ENCODE measurements at regions not wholly inside any gene's neighbourhood (a gene's known extent, or its start where the extent isn't known, plus 50 kb on each side); places are given as distances from the start of the nearest gene placed in this dataset.
A peak's percentile ranks its signal among the peaks of the same experiment; 100 is the strongest.

DNA sequence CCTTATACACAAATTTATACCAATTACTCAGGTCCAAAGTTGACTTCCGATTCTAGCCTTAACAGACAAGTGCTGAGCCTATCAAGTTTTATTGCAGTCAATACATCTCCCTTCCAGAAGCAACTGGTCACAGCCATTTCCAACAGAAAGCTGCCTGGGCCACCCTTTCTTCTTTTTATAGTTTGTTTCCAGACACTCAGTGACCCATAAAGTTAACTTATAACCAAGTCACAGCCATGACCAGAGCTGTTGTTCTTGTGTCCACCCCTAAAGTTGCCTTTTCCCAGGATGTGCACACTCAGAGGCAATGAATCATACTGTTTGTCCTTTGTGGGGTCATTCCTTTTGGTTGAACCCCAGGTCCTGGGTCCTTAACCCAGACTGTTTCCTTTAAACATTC is 89.9 kb downstream of the CD83 start:
- no peak for ATAC-seq (ENCODE audit: low read depth)
- Mint-ChIP-seq H3K27ac (no peak overlapping the region), H3K9me3 (no peaks in the 10 kb centered on the region), H3K4me1 (peaks cover 6% of the 10 kb centered on the region), H3K4me3 (no peak overlapping the region), H3K36me3 (no peaks in the 10 kb centered on the region), H3K27me3 (peaks cover 2% of the 10 kb centered on the region)
- POLR2A ChIA-PET: no interaction called here
- no peak for DNase-seq

DNA sequence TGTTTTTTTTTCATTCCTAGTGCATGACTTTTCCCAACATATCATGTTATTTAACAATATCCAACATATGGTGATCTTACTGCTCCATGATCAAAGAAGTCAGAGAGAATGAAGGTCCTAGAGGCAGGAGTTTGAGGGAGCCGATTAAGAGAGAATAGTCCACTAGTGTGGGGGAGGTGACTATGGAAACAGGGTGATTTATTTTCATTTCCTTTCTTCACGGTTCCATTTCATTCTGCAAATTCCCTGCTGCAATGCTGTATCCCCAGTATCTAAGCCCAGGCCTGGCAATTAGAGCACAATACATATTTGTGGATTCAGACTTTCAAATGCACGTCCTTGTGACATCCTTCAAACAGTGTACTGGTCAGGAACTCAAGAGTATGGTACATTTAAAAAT is 91.4 kb downstream of the CD83 start:
- no peak for ATAC-seq (ENCODE audit: low read depth)
- Mint-ChIP-seq H3K27me3 (peaks cover 2% of the 10 kb centered on the region), H3K4me3 (no peak overlapping the region), H3K4me1 (peaks cover 6% of the 10 kb centered on the region), H3K9me3 (no peaks in the 10 kb centered on the region), H3K27ac (no peak overlapping the region), H3K36me3 (no peaks in the 10 kb centered on the region)
- POLR2A ChIA-PET: no interaction called here
- no peak for DNase-seq

DNA sequence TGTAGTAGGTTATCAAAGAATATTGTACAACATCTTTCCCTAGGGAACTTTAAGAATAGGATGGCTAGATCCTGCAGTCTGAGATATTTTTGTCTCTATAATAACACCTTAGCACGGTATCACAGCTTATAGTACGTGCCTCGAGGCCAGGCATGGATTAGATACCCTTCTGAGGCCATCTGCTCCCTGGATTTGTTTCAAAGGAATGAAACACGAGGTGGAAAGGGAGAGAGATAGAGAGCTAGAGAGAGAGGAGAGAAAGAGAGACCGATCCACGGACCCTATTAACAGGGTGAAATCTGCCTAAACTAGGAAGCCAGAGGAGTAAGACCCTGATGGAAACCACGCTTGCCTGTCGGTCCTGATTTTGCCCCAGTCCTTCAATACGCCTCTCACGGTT is 92.5 kb downstream of the CD83 start:
- ATAC-seq (ENCODE audit: low read depth) (no peak), DNase-seq (no peak)
- Mint-ChIP-seq H3K4me3 (peak overlapping the region; percentile 61), H3K27me3 (peaks cover 2% of the 10 kb centered on the region), H3K4me1 (peaks cover 6% of the 10 kb centered on the region), H3K27ac (peak overlapping the region; percentile 18), H3K9me3 (no peaks in the 10 kb centered on the region), H3K36me3 (no peaks in the 10 kb centered on the region)
- POLR2A ChIA-PET: no interaction called here

DNA sequence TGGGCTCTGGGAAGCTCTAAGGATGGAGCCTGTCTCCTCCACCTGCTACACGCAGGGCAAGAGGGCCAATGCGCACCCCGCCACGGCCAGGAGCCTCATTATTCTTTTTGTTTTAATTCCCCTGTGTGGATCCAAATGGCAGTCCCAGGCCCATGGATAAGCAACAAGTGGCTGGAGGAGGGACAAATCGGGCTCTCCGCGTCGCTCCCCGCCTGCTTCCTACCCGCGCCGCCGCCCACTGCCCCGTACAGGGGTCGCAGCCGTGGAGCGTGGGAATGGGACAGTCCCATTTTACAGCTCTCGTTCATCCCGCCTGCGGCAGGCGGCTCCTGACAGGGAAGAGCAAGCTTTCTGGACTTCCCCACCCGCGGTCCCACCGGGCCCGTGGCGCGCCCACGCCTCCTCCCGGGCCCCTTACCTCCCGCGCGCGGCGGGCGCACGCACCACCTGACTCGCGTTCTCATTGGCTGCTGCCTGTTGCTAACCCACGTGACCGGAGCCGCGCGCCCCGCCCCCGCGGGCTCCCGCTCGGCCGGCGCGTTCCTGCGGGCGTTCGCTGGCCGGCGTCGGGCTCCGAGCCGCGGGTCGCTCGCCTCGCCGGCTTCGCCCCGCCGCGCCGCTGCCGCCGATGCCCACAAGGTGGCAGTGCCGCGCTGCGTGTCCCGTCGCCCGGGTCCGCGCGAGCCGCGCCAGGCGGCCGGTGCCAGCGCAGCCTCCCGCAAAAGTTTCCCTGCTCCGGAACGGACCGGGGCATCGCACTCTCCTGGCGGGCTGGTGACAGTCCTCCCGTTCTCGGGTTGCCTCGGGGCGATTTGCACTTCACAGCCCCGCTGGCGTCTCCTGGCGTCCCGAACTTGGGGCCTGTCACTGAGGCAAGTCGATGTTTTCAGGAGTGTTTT is 93.3 kb downstream of the CD83 start:
- POLR2A ChIA-PET: interaction anchor here (1.1 kb wide), 1 partner anchor 454 kb away, joined by 3 read pairs; no protein-coding TSS in a partner anchor
- H3K27me3 Mint-ChIP-seq: peaks cover 2% of the 10 kb centered on the region
- peaks cover 7% of the 10 kb centered on the region for H3K4me1 Mint-ChIP-seq
- no peaks in the 10 kb centered on the region for H3K9me3 Mint-ChIP-seq
- ATAC-seq (ENCODE audit: low read depth) (peak; percentile 91), DNase-seq (peak; percentile 98)
- peak overlapping the region; percentile 81 for H3K4me3 Mint-ChIP-seq
- no peaks in the 10 kb centered on the region for H3K36me3 Mint-ChIP-seq
- peak overlapping the region; percentile 82 for H3K27ac Mint-ChIP-seq

DNA sequence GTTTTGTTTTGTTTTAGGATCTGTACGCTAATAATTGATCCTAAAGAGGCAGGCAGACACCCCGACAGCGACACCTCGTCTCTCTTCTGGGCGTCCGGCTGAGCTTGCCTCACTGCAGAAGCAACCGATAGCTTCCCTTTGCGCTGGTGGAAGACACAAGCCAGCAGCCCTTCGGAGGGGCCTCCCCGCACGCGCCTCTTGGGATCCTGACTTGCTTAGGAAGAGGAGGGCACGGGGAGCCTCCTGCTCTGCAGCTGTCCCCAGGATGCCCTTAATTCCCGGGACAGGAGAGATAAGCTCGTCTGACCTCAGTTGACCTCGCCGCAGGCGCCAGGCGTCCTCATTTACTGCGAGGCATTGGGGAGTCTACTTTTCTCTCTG is 94.0 kb downstream of the CD83 start:
- H3K27me3 Mint-ChIP-seq: peaks cover 2% of the 10 kb centered on the region
- peak; percentile 11 for ATAC-seq (ENCODE audit: low read depth)
- no peaks in the 10 kb centered on the region for H3K9me3 Mint-ChIP-seq
- DNase-seq: no peak
- H3K4me1 Mint-ChIP-seq: peaks cover 7% of the 10 kb centered on the region
- peak overlapping the region; percentile 81 for H3K4me3 Mint-ChIP-seq
- H3K36me3 Mint-ChIP-seq: no peaks in the 10 kb centered on the region
- POLR2A ChIA-PET: interaction anchor here (1.1 kb wide), 1 partner anchor 453 kb away, joined by 3 read pairs; no protein-coding TSS in a partner anchor
- peak overlapping the region; percentile 82 for H3K27ac Mint-ChIP-seq

DNA sequence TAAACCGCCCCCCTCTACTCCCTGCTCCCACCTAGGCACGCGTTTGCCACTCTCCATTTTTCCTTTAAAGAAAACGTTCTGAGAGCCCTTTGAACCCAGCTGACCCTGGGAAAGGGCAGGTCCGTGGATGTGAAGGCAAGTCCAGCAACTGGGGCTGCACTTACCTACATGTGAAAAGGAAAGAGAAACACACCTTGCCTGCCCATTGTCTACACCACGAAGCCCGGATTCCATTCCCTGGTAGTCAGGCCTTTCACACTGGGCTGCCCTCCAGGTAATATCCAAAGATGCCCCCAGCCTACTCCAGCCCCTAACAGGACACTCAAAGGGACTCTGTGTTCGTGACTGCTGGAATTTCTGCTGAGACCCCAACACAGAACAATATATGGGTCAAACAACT is 94.4 kb downstream of the CD83 start:
- peak overlapping the region; percentile 81 for H3K4me3 Mint-ChIP-seq
- DNase-seq: no peak
- POLR2A ChIA-PET: interaction anchor here (1.1 kb wide), 1 partner anchor 453 kb away, joined by 3 read pairs; no protein-coding TSS in a partner anchor
- H3K9me3 Mint-ChIP-seq: no peaks in the 10 kb centered on the region
- no peaks in the 10 kb centered on the region for H3K36me3 Mint-ChIP-seq
- H3K27me3 Mint-ChIP-seq: peaks cover 2% of the 10 kb centered on the region
- ATAC-seq (ENCODE audit: low read depth): no peak
- peak overlapping the region; percentile 82 for H3K27ac Mint-ChIP-seq
- peaks cover 7% of the 10 kb centered on the region for H3K4me1 Mint-ChIP-seq

DNA sequence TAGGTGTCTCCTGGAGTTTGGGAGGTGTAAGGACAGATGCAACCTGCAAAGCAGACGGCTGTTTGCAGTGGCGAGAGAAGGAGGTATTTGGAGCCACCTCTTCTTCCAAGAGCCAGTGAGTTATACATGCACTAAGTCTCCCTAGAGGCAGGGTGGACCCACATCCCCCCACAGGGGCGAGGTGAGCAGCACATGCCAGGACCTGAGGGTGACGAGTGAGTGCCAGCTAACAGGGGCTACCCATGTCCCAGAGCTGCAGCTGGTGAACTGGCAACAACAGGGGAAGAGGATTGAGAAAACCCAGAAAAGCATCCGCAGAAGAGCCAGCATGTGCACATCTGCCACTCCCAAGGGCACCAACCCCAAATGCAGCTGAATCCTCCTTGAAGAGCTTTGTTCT is 95.1 kb downstream of the CD83 start:
- Mint-ChIP-seq H3K27me3 (peaks cover 2% of the 10 kb centered on the region), H3K4me3 (no peak overlapping the region), H3K27ac (no peak overlapping the region), H3K36me3 (no peaks in the 10 kb centered on the region), H3K4me1 (peaks cover 7% of the 10 kb centered on the region), H3K9me3 (no peaks in the 10 kb centered on the region)
- ATAC-seq (ENCODE audit: low read depth): no peak
- POLR2A ChIA-PET: no interaction called here
- no peak for DNase-seq

DNA sequence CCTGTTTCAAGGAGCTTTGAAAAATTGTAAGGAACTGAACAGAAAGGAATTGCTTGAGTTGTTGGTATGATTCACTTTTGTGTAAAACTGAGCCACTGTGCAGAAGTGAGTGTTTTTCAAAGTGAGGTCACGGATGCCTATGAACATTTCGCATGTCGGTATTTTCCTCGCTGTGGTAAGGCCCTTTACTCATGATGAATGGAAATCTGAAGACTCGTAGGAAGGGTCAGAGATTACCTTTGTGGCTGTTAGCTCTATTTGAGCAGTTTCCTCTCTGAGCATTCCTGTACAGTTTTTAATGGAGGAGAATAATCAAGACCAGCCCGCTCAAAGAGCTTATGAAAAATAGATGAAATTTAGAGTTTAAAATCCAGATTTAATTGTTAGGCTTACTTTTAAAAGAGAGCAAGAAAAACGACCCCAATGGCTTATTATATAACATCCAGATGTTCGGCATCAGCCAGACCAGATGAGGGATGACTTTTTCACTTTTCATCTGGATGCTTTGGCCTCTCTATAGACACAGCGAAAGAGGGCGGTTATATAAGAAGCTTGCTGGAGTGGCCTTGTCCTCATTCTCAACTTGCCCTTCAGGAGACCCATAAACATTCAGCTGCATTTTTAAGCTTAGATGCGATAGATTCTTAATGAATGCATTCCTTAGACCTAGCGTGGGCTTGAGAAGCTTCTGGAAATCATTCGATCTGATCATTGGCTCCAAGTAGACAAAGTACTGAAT is 99.5 kb downstream of the CD83 start:
- no peak for DNase-seq
- no peaks in the 10 kb centered on the region for H3K9me3 Mint-ChIP-seq
- H3K27ac Mint-ChIP-seq: no peak overlapping the region
- no peaks in the 10 kb centered on the region for H3K27me3 Mint-ChIP-seq
- H3K4me3 Mint-ChIP-seq: no peak overlapping the region
- no peaks in the 10 kb centered on the region for H3K36me3 Mint-ChIP-seq
- H3K4me1 Mint-ChIP-seq: peaks cover 5% of the 10 kb centered on the region
- POLR2A ChIA-PET: interaction anchor here (0.7 kb wide), 1 partner anchor 54 kb away, joined by 4 read pairs; no protein-coding TSS in a partner anchor
- ATAC-seq (ENCODE audit: low read depth): no peak

DNA sequence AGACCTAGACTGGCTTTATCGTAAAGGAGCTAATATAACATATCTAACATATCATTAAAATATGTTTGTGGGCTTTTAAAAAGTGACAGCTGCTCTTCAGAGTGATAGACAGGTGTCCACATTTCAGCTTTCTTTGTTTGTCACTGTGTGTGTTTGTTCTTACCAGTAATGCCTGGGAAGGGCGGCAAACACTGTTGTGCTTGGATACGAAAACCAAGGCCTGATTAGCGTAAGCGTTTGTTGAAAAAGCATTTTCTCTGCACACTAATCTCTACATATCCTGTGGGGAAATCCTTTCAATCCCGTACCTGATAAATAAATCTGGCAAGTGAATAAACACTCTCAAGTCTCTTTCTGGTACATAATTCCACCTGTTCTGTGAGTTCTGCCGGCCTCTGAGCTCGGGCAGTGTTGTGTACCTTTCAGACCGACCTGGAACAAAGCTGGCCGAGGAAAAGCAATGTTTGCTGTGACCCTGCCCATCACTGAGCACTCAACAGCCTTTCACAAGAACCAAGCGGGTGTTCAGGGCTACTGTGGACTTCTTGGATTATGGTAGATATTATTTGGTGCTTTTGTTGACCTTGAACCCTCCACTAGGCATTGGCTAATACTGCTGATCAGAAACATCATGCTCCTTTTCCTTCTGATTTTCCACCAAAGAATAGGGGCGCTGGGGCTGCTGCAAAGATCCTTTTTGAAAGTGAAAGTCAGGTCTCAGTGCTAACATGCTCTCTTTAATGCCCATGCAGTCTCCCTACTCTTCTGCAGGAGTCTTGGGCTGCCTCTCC is 100.4 kb downstream of the CD83 start:
- Mint-ChIP-seq H3K36me3 (no peaks in the 10 kb centered on the region), H3K27ac (no peak overlapping the region), H3K27me3 (no peaks in the 10 kb centered on the region), H3K4me1 (peaks cover 5% of the 10 kb centered on the region), H3K9me3 (no peaks in the 10 kb centered on the region), H3K4me3 (no peak overlapping the region)
- POLR2A ChIA-PET: interaction anchor here (0.7 kb wide), 1 partner anchor 53 kb away, joined by 4 read pairs; no protein-coding TSS in a partner anchor
- DNase-seq: no peak
- no peak for ATAC-seq (ENCODE audit: low read depth)

DNA sequence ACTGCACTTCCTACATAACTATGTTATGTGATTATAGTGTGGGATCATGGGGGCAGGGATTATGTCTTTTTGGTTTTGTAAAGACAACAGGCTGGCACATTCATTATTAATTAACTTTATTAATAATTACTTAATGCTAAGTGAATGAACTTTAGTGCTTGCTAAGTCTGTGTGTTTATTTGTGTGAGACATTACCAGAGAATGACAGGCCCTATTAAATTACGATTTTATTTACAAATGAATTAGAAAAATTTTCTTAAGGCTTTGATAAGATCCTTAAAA is 100.9 kb downstream of the CD83 start:
- H3K27ac Mint-ChIP-seq: no peak overlapping the region
- no peaks in the 10 kb centered on the region for H3K9me3 Mint-ChIP-seq
- ATAC-seq (ENCODE audit: low read depth) (no peak), DNase-seq (no peak)
- H3K4me3 Mint-ChIP-seq: no peak overlapping the region
- POLR2A ChIA-PET: no interaction called here
- H3K36me3 Mint-ChIP-seq: no peaks in the 10 kb centered on the region
- no peaks in the 10 kb centered on the region for H3K27me3 Mint-ChIP-seq
- H3K4me1 Mint-ChIP-seq: peaks cover 5% of the 10 kb centered on the region

DNA sequence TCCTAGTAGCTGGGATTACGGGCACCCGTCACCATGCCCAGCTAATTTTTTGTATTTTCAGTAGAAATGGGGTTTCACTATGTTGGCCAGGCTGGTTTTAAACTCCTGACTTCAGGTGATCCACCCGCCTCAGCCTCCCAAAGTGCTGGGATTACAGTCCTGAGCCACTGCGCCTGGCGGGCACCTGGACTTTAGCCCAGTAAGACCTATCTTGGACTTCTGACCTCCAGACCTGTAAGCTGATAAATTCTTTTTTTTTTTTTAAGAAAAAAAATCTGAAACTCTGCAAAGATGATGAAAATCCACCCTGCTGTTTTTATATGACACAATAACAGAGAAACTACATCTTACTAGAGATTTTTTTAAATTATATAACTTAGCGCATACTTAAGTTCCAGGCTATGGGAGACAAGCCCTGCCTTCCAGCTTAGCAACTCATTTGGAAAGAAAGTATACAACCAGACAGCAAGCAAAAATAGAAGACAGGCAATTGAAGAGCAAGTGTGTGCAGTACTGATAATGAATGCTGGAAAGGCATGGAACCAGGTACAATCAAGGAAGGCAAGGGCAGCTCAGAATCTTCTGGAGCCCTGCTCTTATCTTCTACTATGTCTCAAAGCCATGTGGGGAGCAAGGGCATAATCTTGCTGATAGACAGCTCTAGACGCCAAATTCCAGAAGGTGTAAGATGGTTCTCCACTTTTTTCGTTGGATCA is 104.2 kb downstream of the CD83 start:
- Mint-ChIP-seq H3K9me3 (peaks cover 5% of the 10 kb centered on the region), H3K36me3 (peaks cover 5% of the 10 kb centered on the region), H3K27ac (no peak overlapping the region), H3K27me3 (no peaks in the 10 kb centered on the region), H3K4me1 (peaks cover 4% of the 10 kb centered on the region), H3K4me3 (no peak overlapping the region)
- POLR2A ChIA-PET: interaction anchor here (1.6 kb wide), 1 partner anchor 54 kb away, joined by 3 read pairs; no protein-coding TSS in a partner anchor
- DNase-seq: no peak
- ATAC-seq (ENCODE audit: low read depth): no peak

DNA sequence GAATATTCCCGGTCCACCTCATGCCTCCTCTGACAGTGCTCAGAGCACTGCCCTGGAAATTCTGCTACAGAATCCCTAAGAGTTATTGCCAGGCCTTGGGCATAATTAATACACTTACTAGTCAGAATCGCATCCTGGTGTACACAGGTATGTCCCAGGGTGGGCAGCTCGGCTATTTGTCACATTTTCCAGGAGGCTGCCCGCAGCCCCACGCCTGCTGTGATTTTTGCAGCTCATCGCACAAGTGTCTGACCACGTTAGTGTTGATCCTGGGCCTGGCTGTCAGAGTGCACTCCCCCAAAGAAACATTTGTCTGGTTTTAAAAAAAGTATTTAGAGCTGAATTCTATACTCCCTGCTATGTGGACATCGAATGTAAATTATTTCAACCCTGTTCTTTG is 105.4 kb downstream of the CD83 start:
- no peak overlapping the region for H3K4me3 Mint-ChIP-seq
- ATAC-seq (ENCODE audit: low read depth) (no peak), DNase-seq (no peak)
- H3K36me3 Mint-ChIP-seq: peaks cover 10% of the 10 kb centered on the region
- peaks cover 8% of the 10 kb centered on the region for H3K9me3 Mint-ChIP-seq
- H3K27ac Mint-ChIP-seq: no peak overlapping the region
- POLR2A ChIA-PET: interaction anchor here (1.6 kb wide), 1 partner anchor 53 kb away, joined by 3 read pairs; no protein-coding TSS in a partner anchor
- no peaks in the 10 kb centered on the region for H3K27me3 Mint-ChIP-seq
- H3K4me1 Mint-ChIP-seq: peaks cover 4% of the 10 kb centered on the region

All from activated naive CD8-positive, alpha-beta T cell treated with anti-CD3 and anti-CD28 coated beads, Interleukin-2, amount 10 ng/mL, durations not matched to agents 7 days and 5 days (primary cell).